Dermis microvascular lymphatic vessel endothelial cell (primary cell): ENCODE measurements at regions not wholly inside any gene's neighbourhood (a gene's known extent, or its start where the extent isn't known, plus 50 kb on each side); places are given as distances from the start of the nearest gene placed in this dataset.

Source experiments
- DNase-seq, 2 donors: peaks; one replicate each; pipeline versions ENCODE4 v3.0.0 to v3.0.0-alpha.2; 2010; ENCODE audit warnings: low read depth in 2 of 2

GRCh38 chr9:23933348-23933747 is 107.3 kb upstream of the ELAVL2 start:
- no peak for DNase-seq

GRCh38 chr9:23926368-23926767 is 100.3 kb upstream of the ELAVL2 start:
- no peak for DNase-seq

GRCh38 chr9:23914431-23915003 is 88.5 kb upstream of the ELAVL2 start:
- DNase-seq, result no peak

GRCh38 chr9:23907343-23907742 is 81.3 kb upstream of the ELAVL2 start:
- no peak for DNase-seq

- DNase-seq, result no peak
Observed at GRCh38 chr9:23887781-23888180, 61.7 kb upstream of the ELAVL2 start.
